Activated T-cell treated with anti-CD3 and anti-CD28 coated beads, Interleukin-2, amount 50 U/mL, for 4 hours (primary cell): ENCODE measurements at regions not wholly inside any gene's neighbourhood (a gene's known extent, or its start where the extent isn't known, plus 50 kb on each side); places are given as distances from the start of the nearest gene placed in this dataset.
"Not testable (repeated sequence)": the region's sequence is repeated elsewhere in the genome, so short reads cannot be mapped to it uniquely, and the experiment has no call there.

ENCODE experiments used
- ATAC-seq, 2 donors: fragments of 200-7000 bp; cut with Tn5 transposase; one replicate each; pipeline ENCODE4 v1.10.0; 2021
- DNase-seq: peaks from one replicate; pipeline ENCODE4 v3.0.0-alpha.2; 2020
- H3K27me3 Mint-ChIP-seq: one replicate; pipeline ENCODE4 v1.8.0; 2021; ENCODE audit warnings: low read depth, mixed read lengths
- H3K36me3 Mint-ChIP-seq: one replicate; pipeline ENCODE4 v1.8.0; 2022; ENCODE audit warnings: mixed read lengths; ENCODE audit not compliant: insufficient read depth
- H3K4me1 Mint-ChIP-seq: one replicate; pipeline ENCODE4 v1.8.0; 2021; ENCODE audit warnings: low read depth, mixed read lengths
- H3K4me3 Mint-ChIP-seq: one replicate; pipeline ENCODE4 v1.8.0; 2021; ENCODE audit warnings: mild to moderate bottlenecking, moderate library complexity, mixed read lengths
- H3K9me3 Mint-ChIP-seq: one replicate; pipeline ENCODE4 v1.8.0; 2021; ENCODE audit warnings: mixed read lengths

GRCh38 chr6:80605165-80605989 is 498.9 kb downstream of the BCKDHB start:
- no peak overlapping the region for H3K4me3 Mint-ChIP-seq
- DNase-seq, result no peak
- H3K27me3 Mint-ChIP-seq, result peaks cover 3% of the 10 kb centered on the region
- H3K36me3 Mint-ChIP-seq, result no peaks in the 10 kb centered on the region
- no peak for ATAC-seq
- H3K9me3 Mint-ChIP-seq, result no peaks in the 10 kb centered on the region
- no peaks in the 10 kb centered on the region for H3K4me1 Mint-ChIP-seq

- DNase-seq, result no peak
These were observed 497.2 kb downstream of the BCKDHB start for GRCh38 chr6:80603679-80604078.

GRCh38 chr6:80594461-80594860 is 488.0 kb downstream of the BCKDHB start:
- no peaks in the 10 kb centered on the region for H3K36me3 Mint-ChIP-seq
- no peaks in the 10 kb centered on the region for H3K4me1 Mint-ChIP-seq
- DNase-seq, result no peak
- no peaks in the 10 kb centered on the region for H3K9me3 Mint-ChIP-seq
- ATAC-seq, result no peak
- no peaks in the 10 kb centered on the region for H3K27me3 Mint-ChIP-seq
- H3K4me3 Mint-ChIP-seq, result no peak overlapping the region

More at GRCh38 chr6:80603679-80604078, 497.2 kb downstream of the BCKDHB start:
- no peak overlapping the region for H3K4me3 Mint-ChIP-seq
- no peaks in the 10 kb centered on the region for H3K36me3 Mint-ChIP-seq
- no peak for ATAC-seq
- H3K4me1 Mint-ChIP-seq, result no peaks in the 10 kb centered on the region
- H3K9me3 Mint-ChIP-seq, result no peaks in the 10 kb centered on the region
- H3K27me3 Mint-ChIP-seq, result peaks cover 3% of the 10 kb centered on the region

- no peaks in the 10 kb centered on the region for H3K36me3 Mint-ChIP-seq
- no peaks in the 10 kb centered on the region for H3K4me1 Mint-ChIP-seq
- H3K9me3 Mint-ChIP-seq, result peaks cover 1% of the 10 kb centered on the region
- no peak for DNase-seq
- H3K4me3 Mint-ChIP-seq, result no peak overlapping the region
- H3K27me3 Mint-ChIP-seq, result no peaks in the 10 kb centered on the region
- no peak for ATAC-seq
These were observed 486.0 kb downstream of the BCKDHB start for GRCh38 chr6:80592436-80592835.

- ATAC-seq, result no peak
- Mint-ChIP-seq H3K36me3 (no peaks in the 10 kb centered on the region), H3K4me1 (no peaks in the 10 kb centered on the region)
These were observed 479.8 kb downstream of the BCKDHB start for GRCh38 chr6:80586242-80586641.

GRCh38 chr6:80579391-80580023 is 473.0 kb downstream of the BCKDHB start:
- H3K27me3 Mint-ChIP-seq, result no peaks in the 10 kb centered on the region
- DNase-seq, result no peak
- H3K9me3 Mint-ChIP-seq, result no peaks in the 10 kb centered on the region
- no peaks in the 10 kb centered on the region for H3K4me1 Mint-ChIP-seq
- H3K36me3 Mint-ChIP-seq, result no peaks in the 10 kb centered on the region
- ATAC-seq, result no peak
- H3K4me3 Mint-ChIP-seq, result no peak overlapping the region

More at GRCh38 chr6:80586242-80586641, 479.8 kb downstream of the BCKDHB start:
- no peak overlapping the region for H3K4me3 Mint-ChIP-seq
- no peaks in the 10 kb centered on the region for H3K27me3 Mint-ChIP-seq
- DNase-seq, result no peak
- H3K9me3 Mint-ChIP-seq, result peaks cover 20% of the 10 kb centered on the region

- not testable (repeated sequence) for DNase-seq, H3K9me3 Mint-ChIP-seq, H3K4me1 Mint-ChIP-seq, H3K27me3 Mint-ChIP-seq, ATAC-seq, H3K4me3 Mint-ChIP-seq, H3K36me3 Mint-ChIP-seq
These were observed 466.8 kb downstream of the BCKDHB start for GRCh38 chr6:80573320-80573719.

- Mint-ChIP-seq H3K36me3 (no peaks in the 10 kb centered on the region), H3K27me3 (no peaks in the 10 kb centered on the region), H3K4me3 (no peak overlapping the region), H3K9me3 (no peaks in the 10 kb centered on the region), H3K4me1 (no peaks in the 10 kb centered on the region)
- DNase-seq, result no peak
- ATAC-seq, result no peak
These were observed 459.9 kb downstream of the BCKDHB start for GRCh38 chr6:80566361-80566760.

- Mint-ChIP-seq H3K4me1 (no peaks in the 10 kb centered on the region), H3K27me3 (no peaks in the 10 kb centered on the region), H3K36me3 (no peaks in the 10 kb centered on the region), H3K9me3 (no peaks in the 10 kb centered on the region), H3K4me3 (no peak overlapping the region)
- DNase-seq (no peak), ATAC-seq (no peak)
These were observed 446.7 kb downstream of the BCKDHB start for GRCh38 chr6:80553071-80553740.

GRCh38 chr6:80550748-80551147 is 444.3 kb downstream of the BCKDHB start:
- DNase-seq (no peak), ATAC-seq (no peak)
- H3K4me1 Mint-ChIP-seq, result no peaks in the 10 kb centered on the region
- H3K9me3 Mint-ChIP-seq, result no peaks in the 10 kb centered on the region
- H3K36me3 Mint-ChIP-seq, result no peaks in the 10 kb centered on the region
- H3K27me3 Mint-ChIP-seq, result no peaks in the 10 kb centered on the region
- no peak overlapping the region for H3K4me3 Mint-ChIP-seq

- H3K36me3 Mint-ChIP-seq, result no peaks in the 10 kb centered on the region
- H3K9me3 Mint-ChIP-seq, result no peaks in the 10 kb centered on the region
- no peak overlapping the region for H3K4me3 Mint-ChIP-seq
- ATAC-seq, result no peak
- H3K4me1 Mint-ChIP-seq, result no peaks in the 10 kb centered on the region
- DNase-seq, result no peak
- no peaks in the 10 kb centered on the region for H3K27me3 Mint-ChIP-seq
These were observed 443.8 kb downstream of the BCKDHB start for GRCh38 chr6:80550281-80550680.

GRCh38 chr6:80548532-80548931 is 442.1 kb downstream of the BCKDHB start:
- Mint-ChIP-seq H3K4me1 (no peaks in the 10 kb centered on the region), H3K36me3 (no peaks in the 10 kb centered on the region), H3K4me3 (no peak overlapping the region), H3K9me3 (no peaks in the 10 kb centered on the region), H3K27me3 (no peaks in the 10 kb centered on the region)
- ATAC-seq (no peak), DNase-seq (no peak)

GRCh38 chr6:80547827-80548226 is 441.4 kb downstream of the BCKDHB start:
- no peak for ATAC-seq
- Mint-ChIP-seq H3K36me3 (no peaks in the 10 kb centered on the region), H3K27me3 (no peaks in the 10 kb centered on the region), H3K9me3 (no peaks in the 10 kb centered on the region), H3K4me1 (no peaks in the 10 kb centered on the region), H3K4me3 (no peak overlapping the region)
- no peak for DNase-seq

GRCh38 chr6:80544976-80545722 is 438.7 kb downstream of the BCKDHB start:
- ATAC-seq (no peak), DNase-seq (no peak)
- Mint-ChIP-seq H3K36me3 (no peaks in the 10 kb centered on the region), H3K9me3 (no peaks in the 10 kb centered on the region), H3K27me3 (peaks cover under 1% of the 10 kb centered on the region), H3K4me1 (no peaks in the 10 kb centered on the region), H3K4me3 (no peak overlapping the region)
